GM12878 (cell line): ENCODE measurements at regions not wholly inside any gene's neighbourhood (a gene's known extent, or its start where the extent isn't known, plus 50 kb on each side); places are given as distances from the start of the nearest gene placed in this dataset.

Experiments used
- BRCA1 ChIP-seq: IDR thresholded peaks from 2 replicates; pipeline ENCODE4 v1.6.1; 2011; ENCODE audit warnings: low read depth, low read length, improper control_type of control experiment
- CEBPB ChIP-seq, 2 experiments: fragments of 150-350 bp in 1 of 2; IDR thresholded peaks; 2 replicates each; pipeline ENCODE4 v1.6.1; 2012 to 2014; ENCODE audit warnings: low read depth in 2 of 2, low read length in 2 of 2, borderline replicate concordance in 1 of 2, inconsistent platforms in 1 of 2
- POLR2A ChIP-seq: IDR thresholded peaks from 2 replicates; pipeline ENCODE4 v1.6.1; 2011; ENCODE audit warnings: low read depth, mild to moderate bottlenecking, low read length
- POLR2AphosphoS5 ChIP-seq: IDR thresholded peaks from 2 replicates; pipeline ENCODE4 v1.6.1; 2011; ENCODE audit warnings: mild to moderate bottlenecking, low read length, inconsistent platforms
- RAD21 ChIP-seq: IDR thresholded peaks from 2 replicates; pipeline ENCODE4 v1.6.1; 2011; ENCODE audit warnings: mild to moderate bottlenecking, low read depth, low read length, moderate library complexity; ENCODE audit not compliant: insufficient read depth
- RAD51 ChIP-seq: fragments of 450-650 bp; IDR thresholded peaks from 2 replicates; pipeline ENCODE4 v1.6.1; 2016; ENCODE audit warnings: moderate library complexity, mild to moderate bottlenecking, inconsistent platforms
- ZNF217 ChIP-seq: fragments of 450-650 bp; IDR thresholded peaks from 2 replicates; pipeline ENCODE4 v1.6.1; 2017; ENCODE audit warnings: antibody characterized with exemption, mild to moderate bottlenecking
- ZZZ3 ChIP-seq: IDR thresholded peaks from 2 replicates; pipeline ENCODE4 v1.6.1; 2011; ENCODE audit warnings: low read depth; ENCODE audit not compliant: control insufficient read depth, insufficient read length
- TF ChIP-seq, protein P1 (sequence below): IDR thresholded peaks from 2 replicates; pipeline ENCODE4 v1.6.1; 2011; ENCODE audit warnings: low read depth, mild to moderate bottlenecking, low read length, moderate library complexity, borderline replicate concordance; ENCODE audit errors: extremely low read depth
- TF ChIP-seq, protein P2 (sequence below), 3 experiments: IDR thresholded peaks in 2 of 3; conservative IDR thresholded peaks in 1 of 3; 2 replicates each; pipeline ENCODE4 v1.5.1; 2011; ENCODE audit warnings: low read depth in 3 of 3, low read length in 3 of 3, mild to moderate bottlenecking in 3 of 3, control low read depth in 2 of 3, moderate library complexity in 2 of 3, inconsistent platforms in 1 of 3, mixed read lengths in 1 of 3; ENCODE audit not compliant: control insufficient read depth in 2 of 3, insufficient read depth in 1 of 3; ENCODE audit errors: extremely low read depth in 1 of 3

DNA sequence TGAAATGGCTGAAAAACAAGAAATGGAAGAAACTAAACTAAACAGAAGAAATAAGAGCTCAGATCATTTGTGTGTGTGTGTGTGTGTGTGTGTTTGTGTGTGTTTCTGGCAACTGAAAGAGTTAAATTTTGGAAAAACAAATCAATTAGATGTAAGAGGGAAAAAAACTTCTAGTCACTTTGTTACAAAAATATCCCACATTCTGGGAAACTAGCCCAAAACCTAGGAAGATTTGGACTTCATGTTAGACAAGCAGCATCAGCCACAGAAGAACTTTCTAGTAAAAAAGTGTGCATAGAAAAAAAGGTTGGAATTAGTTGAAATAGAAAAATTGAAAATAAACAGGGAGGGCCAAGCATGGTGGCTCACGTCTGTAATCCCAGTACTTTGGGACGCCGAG is 111.6 kb upstream of the PRKG2 start:
- no peak for TF ChIP-seq RAD21
- TF ChIP-seq, protein P1, sequence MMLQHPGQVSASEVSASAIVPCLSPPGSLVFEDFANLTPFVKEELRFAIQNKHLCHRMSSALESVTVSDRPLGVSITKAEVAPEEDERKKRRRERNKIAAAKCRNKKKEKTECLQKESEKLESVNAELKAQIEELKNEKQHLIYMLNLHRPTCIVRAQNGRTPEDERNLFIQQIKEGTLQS: no peak
- TF ChIP-seq ZZZ3: no peak
- no peak for TF ChIP-seq BRCA1
- no peak for TF ChIP-seq ZNF217
- no peak for TF ChIP-seq RAD51
- TF ChIP-seq CEBPB (IDR thresholded peaks at IDR 0.05; ENCODE audit: borderline replicate concordance in 1 of 2, low read depth in 2 of 2, low read length in 2 of 2): no peak
- TF ChIP-seq, protein P2, sequence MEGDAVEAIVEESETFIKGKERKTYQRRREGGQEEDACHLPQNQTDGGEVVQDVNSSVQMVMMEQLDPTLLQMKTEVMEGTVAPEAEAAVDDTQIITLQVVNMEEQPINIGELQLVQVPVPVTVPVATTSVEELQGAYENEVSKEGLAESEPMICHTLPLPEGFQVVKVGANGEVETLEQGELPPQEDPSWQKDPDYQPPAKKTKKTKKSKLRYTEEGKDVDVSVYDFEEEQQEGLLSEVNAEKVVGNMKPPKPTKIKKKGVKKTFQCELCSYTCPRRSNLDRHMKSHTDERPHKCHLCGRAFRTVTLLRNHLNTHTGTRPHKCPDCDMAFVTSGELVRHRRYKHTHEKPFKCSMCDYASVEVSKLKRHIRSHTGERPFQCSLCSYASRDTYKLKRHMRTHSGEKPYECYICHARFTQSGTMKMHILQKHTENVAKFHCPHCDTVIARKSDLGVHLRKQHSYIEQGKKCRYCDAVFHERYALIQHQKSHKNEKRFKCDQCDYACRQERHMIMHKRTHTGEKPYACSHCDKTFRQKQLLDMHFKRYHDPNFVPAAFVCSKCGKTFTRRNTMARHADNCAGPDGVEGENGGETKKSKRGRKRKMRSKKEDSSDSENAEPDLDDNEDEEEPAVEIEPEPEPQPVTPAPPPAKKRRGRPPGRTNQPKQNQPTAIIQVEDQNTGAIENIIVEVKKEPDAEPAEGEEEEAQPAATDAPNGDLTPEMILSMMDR (IDR thresholded peaks at IDR 0.05 in 2 of 3, conservative IDR thresholded peaks at IDR 0.05 in 1 of 3; ENCODE audit: control insufficient read depth in 2 of 3, extremely low read depth in 1 of 3, insufficient read depth in 1 of 3, low read depth in 3 of 3, low read length in 3 of 3): no peak
- no peak for TF ChIP-seq POLR2A
- TF ChIP-seq POLR2AphosphoS5: no peak
